ENCODE measurements at regions not wholly inside any gene's neighbourhood (a gene's known extent, or its start where the extent isn't known, plus 50 kb on each side); places are given as distances from the start of the nearest gene placed in this dataset.

DNA sequence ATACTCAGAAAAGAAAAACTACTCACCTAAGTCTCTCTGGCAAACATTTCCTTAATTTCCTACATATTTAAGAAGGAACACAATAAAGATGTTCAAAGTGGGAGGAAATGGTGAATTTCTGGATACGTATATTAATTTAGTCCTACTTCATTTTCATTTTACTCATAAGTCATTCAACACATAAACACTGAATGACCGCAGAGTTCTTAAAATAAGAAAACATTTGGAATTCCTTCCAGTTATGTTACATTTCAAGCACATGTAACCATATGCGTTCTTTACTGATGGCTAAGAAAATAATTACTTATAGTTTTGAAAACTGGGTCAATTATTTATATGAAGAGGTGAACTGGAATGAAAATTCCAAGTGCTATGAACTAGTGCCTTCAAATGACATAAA, 409.3 kb downstream of the BCAT1 start:
- H3K9ac ChIP-seq (ENCODE audit: low read length), result no peak overlapping the region
- H3K4me3 ChIP-seq (ENCODE audit: low read length), result no peak overlapping the region
- H3K4me1 ChIP-seq (ENCODE audit: control insufficient read depth, insufficient read depth, low read length), result peaks cover 5% of the 10 kb centered on the region
- H3K27ac ChIP-seq (ENCODE audit: low read depth, low read length), result no peak overlapping the region
- no peaks in the 10 kb centered on the region for H3K27me3 ChIP-seq (ENCODE audit: control insufficient read depth, insufficient read depth, low read length)
- no peaks in the 10 kb centered on the region for H3K36me3 ChIP-seq (ENCODE audit: control insufficient read depth, insufficient read depth, low read length)

- no peaks in the 10 kb centered on the region for H3K36me3 ChIP-seq (ENCODE audit: control insufficient read depth, insufficient read depth, low read length)
- H3K27ac ChIP-seq (ENCODE audit: low read depth, low read length), result no peak overlapping the region
- H3K4me3 ChIP-seq (ENCODE audit: low read length), result no peak overlapping the region
- peaks cover 7% of the 10 kb centered on the region for H3K4me1 ChIP-seq (ENCODE audit: control insufficient read depth, insufficient read depth, low read length)
- H3K27me3 ChIP-seq (ENCODE audit: control insufficient read depth, insufficient read depth, low read length), result no peaks in the 10 kb centered on the region
- H3K9ac ChIP-seq (ENCODE audit: low read length), result no peak overlapping the region
Measured at GRCh38 chr12:24537083-24537860, 411.6 kb downstream of the BCAT1 start.

GRCh38 chr12:24535334-24536069, 413.4 kb downstream of the BCAT1 start:
- Histone ChIP-seq H3K36me3 (ENCODE audit: control insufficient read depth, insufficient read depth, low read length) (no peaks in the 10 kb centered on the region), H3K27me3 (ENCODE audit: control insufficient read depth, insufficient read depth, low read length) (no peaks in the 10 kb centered on the region), H3K4me1 (ENCODE audit: control insufficient read depth, insufficient read depth, low read length) (peaks cover 7% of the 10 kb centered on the region), H3K4me3 (ENCODE audit: low read length) (no peak overlapping the region), H3K9ac (ENCODE audit: low read length) (no peak overlapping the region), H3K27ac (ENCODE audit: low read depth, low read length) (no peak overlapping the region)

GRCh38 chr12:24534622-24535021, 414.3 kb downstream of the BCAT1 start:
- no peaks in the 10 kb centered on the region for H3K27me3 ChIP-seq (ENCODE audit: control insufficient read depth, insufficient read depth, low read length)
- H3K4me1 ChIP-seq (ENCODE audit: control insufficient read depth, insufficient read depth, low read length), result peaks cover 7% of the 10 kb centered on the region
- H3K27ac ChIP-seq (ENCODE audit: low read depth, low read length), result no peak overlapping the region
- no peak overlapping the region for H3K4me3 ChIP-seq (ENCODE audit: low read length)
- H3K9ac ChIP-seq (ENCODE audit: low read length), result no peak overlapping the region
- H3K36me3 ChIP-seq (ENCODE audit: control insufficient read depth, insufficient read depth, low read length), result no peaks in the 10 kb centered on the region

- Histone ChIP-seq H3K4me1 (ENCODE audit: control insufficient read depth, insufficient read depth, low read length) (peaks cover 7% of the 10 kb centered on the region), H3K27ac (ENCODE audit: low read depth, low read length) (no peak overlapping the region), H3K36me3 (ENCODE audit: control insufficient read depth, insufficient read depth, low read length) (no peaks in the 10 kb centered on the region), H3K4me3 (ENCODE audit: low read length) (no peak overlapping the region), H3K9ac (ENCODE audit: low read length) (no peak overlapping the region), H3K27me3 (ENCODE audit: control insufficient read depth, insufficient read depth, low read length) (no peaks in the 10 kb centered on the region)
Measured at GRCh38 chr12:24533716-24534352, 415.1 kb downstream of the BCAT1 start.

DNA sequence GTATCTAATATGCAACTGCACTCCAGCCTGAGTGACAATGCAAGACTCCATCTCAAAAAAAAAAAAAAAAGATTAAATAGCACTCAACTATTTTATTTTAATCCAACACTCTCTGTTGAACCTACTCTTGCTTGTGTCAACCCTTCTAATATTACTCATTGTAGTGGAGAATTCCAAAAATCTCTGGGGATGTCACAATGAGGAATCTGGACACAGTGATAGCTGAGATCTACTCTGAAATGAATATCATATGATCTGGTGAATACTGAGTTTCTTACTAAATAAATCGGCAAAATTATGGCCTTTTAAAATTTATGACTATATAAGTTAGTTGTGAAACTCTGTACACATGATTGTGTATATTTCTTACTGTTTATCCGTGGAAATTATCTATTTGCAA, 418.2 kb downstream of the BCAT1 start:
- Histone ChIP-seq H3K27me3 (ENCODE audit: control insufficient read depth, insufficient read depth, low read length) (no peaks in the 10 kb centered on the region), H3K27ac (ENCODE audit: low read depth, low read length) (no peak overlapping the region), H3K4me3 (ENCODE audit: low read length) (no peak overlapping the region), H3K36me3 (ENCODE audit: control insufficient read depth, insufficient read depth, low read length) (no peaks in the 10 kb centered on the region), H3K9ac (ENCODE audit: low read length) (no peak overlapping the region), H3K4me1 (ENCODE audit: control insufficient read depth, insufficient read depth, low read length) (peaks cover 7% of the 10 kb centered on the region)

- Histone ChIP-seq H3K4me1 (ENCODE audit: control insufficient read depth, insufficient read depth, low read length) (no peaks in the 10 kb centered on the region), H3K9ac (ENCODE audit: low read length) (no peak overlapping the region), H3K27me3 (ENCODE audit: control insufficient read depth, insufficient read depth, low read length) (no peaks in the 10 kb centered on the region), H3K36me3 (ENCODE audit: control insufficient read depth, insufficient read depth, low read length) (no peaks in the 10 kb centered on the region), H3K4me3 (ENCODE audit: low read length) (no peak overlapping the region), H3K27ac (ENCODE audit: low read depth, low read length) (no peak overlapping the region)
Measured at GRCh38 chr12:24527102-24527501, 421.8 kb downstream of the BCAT1 start.

DNA sequence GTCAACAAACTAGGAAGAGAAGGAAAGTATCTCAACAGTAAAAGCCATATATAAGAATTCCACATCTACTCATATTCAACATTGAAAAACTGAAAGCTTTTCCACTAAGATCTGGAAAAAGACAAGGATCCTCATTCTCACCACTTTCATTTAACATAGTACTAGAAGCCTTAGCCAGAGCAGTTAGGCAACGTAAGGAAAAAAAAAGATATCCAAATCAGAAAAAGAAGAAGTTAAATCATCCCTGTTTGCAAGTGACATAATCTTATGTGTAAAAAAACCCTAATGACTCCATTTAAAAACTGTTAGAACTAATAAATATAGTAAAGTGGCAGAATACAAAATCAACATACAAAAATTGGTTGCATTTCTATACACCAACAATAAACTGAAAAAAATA, 426.2 kb downstream of the BCAT1 start:
- Histone ChIP-seq H3K27ac (ENCODE audit: low read depth, low read length) (no peak overlapping the region), H3K9ac (ENCODE audit: low read length) (no peak overlapping the region), H3K4me1 (ENCODE audit: control insufficient read depth, insufficient read depth, low read length) (no peaks in the 10 kb centered on the region), H3K27me3 (ENCODE audit: control insufficient read depth, insufficient read depth, low read length) (no peaks in the 10 kb centered on the region), H3K36me3 (ENCODE audit: control insufficient read depth, insufficient read depth, low read length) (no peaks in the 10 kb centered on the region), H3K4me3 (ENCODE audit: low read length) (no peak overlapping the region)

GRCh38 chr12:24519759-24520158, 429.1 kb downstream of the BCAT1 start:
- Histone ChIP-seq H3K36me3 (ENCODE audit: control insufficient read depth, insufficient read depth, low read length) (no peaks in the 10 kb centered on the region), H3K27ac (ENCODE audit: low read depth, low read length) (no peak overlapping the region), H3K4me3 (ENCODE audit: low read length) (no peak overlapping the region), H3K27me3 (ENCODE audit: control insufficient read depth, insufficient read depth, low read length) (no peaks in the 10 kb centered on the region), H3K9ac (ENCODE audit: low read length) (no peak overlapping the region), H3K4me1 (ENCODE audit: control insufficient read depth, insufficient read depth, low read length) (no peaks in the 10 kb centered on the region)

- H3K4me1 ChIP-seq (ENCODE audit: control insufficient read depth, insufficient read depth, low read length), result no peaks in the 10 kb centered on the region
- H3K27me3 ChIP-seq (ENCODE audit: control insufficient read depth, insufficient read depth, low read length), result no peaks in the 10 kb centered on the region
- no peak overlapping the region for H3K4me3 ChIP-seq (ENCODE audit: low read length)
- H3K27ac ChIP-seq (ENCODE audit: low read depth, low read length), result no peak overlapping the region
- H3K36me3 ChIP-seq (ENCODE audit: control insufficient read depth, insufficient read depth, low read length), result no peaks in the 10 kb centered on the region
- no peak overlapping the region for H3K9ac ChIP-seq (ENCODE audit: low read length)
Measured at GRCh38 chr12:24517000-24517399, 431.9 kb downstream of the BCAT1 start.

DNA sequence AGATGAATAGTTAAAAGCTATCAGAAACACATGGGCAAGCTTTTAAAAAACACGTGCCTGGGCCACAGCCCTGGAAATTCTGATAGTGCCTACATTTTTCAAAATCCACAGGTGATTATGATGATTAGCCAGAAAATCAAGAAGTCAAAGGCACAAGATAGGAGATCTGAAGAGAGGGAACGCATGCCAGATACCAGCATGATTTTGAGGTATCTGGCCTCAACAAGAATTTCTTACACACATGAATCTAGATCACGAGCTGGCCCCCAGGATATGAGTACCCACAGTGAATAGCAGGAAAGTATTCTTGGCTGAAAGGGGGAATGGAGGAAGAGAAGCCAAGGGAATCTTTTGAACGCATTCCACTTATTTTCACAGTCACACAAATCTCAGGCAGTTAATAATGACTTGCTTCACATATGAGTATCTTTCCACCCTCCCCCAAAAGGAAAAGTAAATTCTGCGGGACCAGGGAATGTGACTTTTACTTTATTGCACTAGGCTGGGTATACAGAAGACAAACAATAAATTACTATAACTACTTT, 438.2 kb downstream of the BCAT1 start:
- no peaks in the 10 kb centered on the region for H3K27me3 ChIP-seq (ENCODE audit: control insufficient read depth, insufficient read depth, low read length)
- no peak overlapping the region for H3K4me3 ChIP-seq (ENCODE audit: low read length)
- H3K9ac ChIP-seq (ENCODE audit: low read length), result no peak overlapping the region
- H3K27ac ChIP-seq (ENCODE audit: low read depth, low read length), result no peak overlapping the region
- no peaks in the 10 kb centered on the region for H3K36me3 ChIP-seq (ENCODE audit: control insufficient read depth, insufficient read depth, low read length)
- no peaks in the 10 kb centered on the region for H3K4me1 ChIP-seq (ENCODE audit: control insufficient read depth, insufficient read depth, low read length)

DNA sequence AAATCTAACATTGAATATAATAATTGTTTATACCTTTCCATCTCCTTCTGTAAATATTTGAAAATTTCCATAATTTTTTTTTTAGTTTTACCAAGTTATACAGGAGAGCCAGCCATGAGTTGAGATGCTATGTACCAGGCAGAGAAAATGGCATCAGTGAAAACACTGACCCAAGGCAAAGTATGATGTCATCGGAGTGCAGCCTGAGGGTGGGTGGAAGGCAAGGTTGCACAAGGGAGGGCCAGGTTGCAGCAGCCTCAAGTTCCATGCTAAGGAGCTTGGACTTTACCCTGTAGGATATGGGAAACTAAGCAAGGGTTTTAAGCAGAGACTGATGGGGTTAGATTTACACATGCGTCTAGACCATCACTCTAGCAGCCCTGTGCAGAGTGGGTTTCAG, 441.1 kb downstream of the BCAT1 start:
- Histone ChIP-seq H3K36me3 (ENCODE audit: control insufficient read depth, insufficient read depth, low read length) (no peaks in the 10 kb centered on the region), H3K4me3 (ENCODE audit: low read length) (no peak overlapping the region), H3K4me1 (ENCODE audit: control insufficient read depth, insufficient read depth, low read length) (no peaks in the 10 kb centered on the region), H3K27ac (ENCODE audit: low read depth, low read length) (no peak overlapping the region), H3K9ac (ENCODE audit: low read length) (no peak overlapping the region), H3K27me3 (ENCODE audit: control insufficient read depth, insufficient read depth, low read length) (no peaks in the 10 kb centered on the region)
